ENCODE measurements at regions not wholly inside any gene's neighbourhood (a gene's known extent, or its start where the extent isn't known, plus 50 kb on each side); places are given as distances from the start of the nearest gene placed in this dataset.
"Not testable (repeated sequence)": the region's sequence is repeated elsewhere in the genome, so short reads cannot be mapped to it uniquely, and the experiment has no call there.

GRCh38 chr4:93888308-93888707 lies 59.8 kb downstream of the ATOH1 start:
- DNase-seq (ENCODE audit: low read depth in 4 of 4, low spot score in 2 of 4): no peak

GRCh38 chr4:93888768-93889167 lies 60.2 kb downstream of the ATOH1 start:
- no peak for DNase-seq (ENCODE audit: low read depth in 4 of 4, low spot score in 2 of 4)

DNA sequence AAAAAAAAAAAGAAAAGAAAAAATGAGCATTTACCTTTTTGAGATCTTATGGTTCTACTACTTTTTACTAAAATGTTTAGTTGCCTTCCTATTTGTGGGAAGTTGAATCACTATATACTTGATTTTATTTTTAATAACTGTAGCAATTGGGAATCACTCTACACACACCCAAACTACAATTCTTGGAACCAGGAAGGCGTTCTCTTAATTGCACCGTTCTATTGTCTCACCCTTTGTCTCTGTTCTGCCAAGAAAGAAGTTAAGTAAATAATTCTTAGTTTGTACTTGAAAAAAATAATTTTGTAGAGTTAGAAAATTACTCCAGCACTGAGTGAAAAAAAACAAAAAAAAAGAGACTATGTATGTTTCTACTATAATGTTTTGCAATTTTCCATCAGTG lies 62.7 kb downstream of the ATOH1 start:
- no peak for DNase-seq (ENCODE audit: low read depth in 4 of 4, low spot score in 2 of 4)

DNA sequence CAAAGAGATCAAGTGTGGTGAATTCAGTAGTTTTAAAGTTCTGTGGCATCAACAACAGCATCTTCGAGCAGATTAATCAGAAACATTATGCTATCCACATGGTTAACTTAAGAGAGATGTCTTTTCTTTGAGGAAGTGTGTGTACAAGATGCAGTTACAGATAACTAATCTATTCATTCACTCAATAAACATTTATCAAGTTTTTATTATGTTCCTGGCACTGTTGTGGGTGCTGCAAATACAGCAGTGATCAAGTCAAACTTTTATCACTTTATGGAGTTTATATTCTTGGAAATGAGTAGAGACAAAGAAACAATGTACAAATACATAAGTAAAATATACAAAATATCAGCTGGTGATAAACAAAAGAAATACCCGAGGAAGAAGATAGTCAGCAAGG lies 66.4 kb downstream of the ATOH1 start:
- no peak for DNase-seq (ENCODE audit: low read depth in 4 of 4, low spot score in 2 of 4)

GRCh38 chr4:93896516-93896915 lies 68.0 kb downstream of the ATOH1 start:
- DNase-seq (ENCODE audit: low read depth in 4 of 4, low spot score in 2 of 4): no peak

DNA sequence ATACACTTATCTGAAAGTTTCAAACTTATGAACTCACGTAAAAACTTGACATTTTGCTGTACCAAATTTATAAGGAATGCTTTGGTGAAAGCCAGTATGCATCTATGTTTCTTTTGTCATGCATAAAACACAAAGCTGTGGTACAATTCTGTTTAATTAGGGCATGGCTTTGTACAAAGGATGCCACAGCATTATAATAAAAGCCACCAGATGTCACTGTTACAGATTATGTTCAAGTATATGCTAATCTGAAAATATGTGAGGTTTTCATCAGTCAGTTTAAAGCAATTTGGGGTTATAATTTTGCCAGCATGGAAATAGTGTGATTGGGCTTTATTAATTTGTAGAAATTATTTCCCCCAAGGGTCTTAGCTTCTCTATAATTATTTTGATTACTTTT lies 69.0 kb downstream of the ATOH1 start:
- no peak for DNase-seq (ENCODE audit: low read depth in 4 of 4, low spot score in 2 of 4)

DNA sequence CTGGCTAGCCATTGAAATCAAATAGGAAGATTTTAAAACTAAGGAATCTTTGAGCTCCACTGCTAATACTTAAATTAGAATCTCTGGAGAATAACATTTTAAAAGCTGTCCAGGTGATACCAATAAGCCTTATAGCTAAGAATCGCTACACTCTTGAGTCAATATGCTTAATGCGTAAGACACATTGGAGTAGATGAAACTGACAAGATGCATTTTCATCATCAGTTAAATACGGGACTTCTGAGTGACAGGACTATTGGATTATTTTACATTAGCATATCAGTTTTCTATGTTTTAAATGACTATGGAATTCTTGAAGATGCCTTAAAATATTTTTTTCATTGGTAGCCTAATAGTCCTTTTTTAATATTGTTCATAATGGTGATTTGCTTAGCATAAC lies 80.2 kb downstream of the ATOH1 start:
- DNase-seq (ENCODE audit: low read depth in 4 of 4, low spot score in 2 of 4): no peak

DNA sequence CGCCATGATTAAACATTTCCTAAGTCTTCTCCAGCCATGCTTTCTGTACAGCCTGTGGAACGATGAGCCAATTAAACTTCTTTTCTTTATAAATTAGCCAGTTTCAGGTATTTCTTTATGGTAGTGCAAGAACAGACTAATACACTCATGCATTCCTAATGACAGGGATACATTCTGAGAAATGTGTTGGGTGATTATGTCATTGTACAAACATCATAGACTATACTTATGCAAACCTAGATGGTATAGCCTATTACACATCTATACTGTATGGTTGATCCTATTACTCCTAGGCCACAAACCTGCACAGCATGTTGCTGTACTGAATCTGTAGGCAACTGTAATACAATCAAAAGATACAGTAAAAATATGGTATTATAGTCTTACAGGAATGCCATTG lies 83.1 kb downstream of the ATOH1 start:
- DNase-seq (ENCODE audit: low read depth in 4 of 4, low spot score in 2 of 4): no peak

GRCh38 chr4:93912146-93912545 lies 83.6 kb downstream of the ATOH1 start:
- DNase-seq (ENCODE audit: low read depth in 4 of 4, low spot score in 2 of 4): no peak

- no peak for DNase-seq (ENCODE audit: low read depth in 4 of 4, low spot score in 2 of 4)
Measured at GRCh38 chr4:93918856-93919255, 90.3 kb downstream of the ATOH1 start.

DNA sequence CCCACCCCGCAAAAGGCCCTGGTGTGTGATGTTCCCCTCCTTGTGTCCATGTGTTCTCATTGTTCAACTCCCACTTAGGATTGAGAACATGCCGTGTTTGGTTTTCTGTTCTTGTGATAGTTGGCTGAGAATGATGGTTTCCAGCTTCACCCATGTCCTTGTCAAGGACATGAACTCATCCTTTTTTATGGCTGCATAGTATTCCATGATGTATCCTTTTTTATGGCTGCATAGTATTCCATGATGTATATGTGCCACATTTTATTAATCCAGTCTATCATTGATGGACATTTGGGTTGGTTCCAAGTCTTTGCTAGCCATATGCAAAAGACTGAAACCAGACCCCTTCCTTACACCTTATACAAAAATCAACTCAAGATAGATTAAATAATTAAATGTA lies 95.0 kb downstream of the ATOH1 start:
- DNase-seq (ENCODE audit: low read depth in 4 of 4, low spot score in 2 of 4): not testable (repeated sequence)

GRCh38 chr4:93947286-93947685 lies 118.7 kb downstream of the ATOH1 start:
- DNase-seq (ENCODE audit: low read depth in 4 of 4, low spot score in 2 of 4): no peak

DNA sequence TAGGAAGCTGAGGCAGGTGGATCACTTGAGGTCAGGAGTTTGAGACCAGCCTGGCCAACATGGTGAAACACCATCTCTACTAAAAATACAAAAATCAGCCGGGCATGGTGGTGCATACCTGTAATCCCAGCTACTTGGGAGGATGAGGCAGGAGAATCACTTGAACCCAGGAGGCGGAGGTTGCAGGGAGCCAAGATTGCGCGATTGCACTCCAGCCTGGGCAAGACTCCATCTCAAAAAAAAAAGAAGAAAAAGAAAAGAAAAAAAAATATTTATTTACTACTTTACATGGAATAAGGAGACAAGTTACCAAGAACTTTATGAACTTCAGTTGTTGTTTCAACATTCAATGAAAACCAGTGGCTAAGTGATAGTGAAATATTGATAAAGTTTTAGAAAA lies 121.7 kb downstream of the ATOH1 start:
- DNase-seq (ENCODE audit: low read depth in 4 of 4, low spot score in 2 of 4): not testable (repeated sequence)

- DNase-seq (ENCODE audit: low read depth in 4 of 4, low spot score in 2 of 4): no peak
Measured at GRCh38 chr4:93957186-93957585, 128.6 kb downstream of the ATOH1 start.

GRCh38 chr4:93960450-93960849 lies 131.9 kb downstream of the ATOH1 start:
- DNase-seq (ENCODE audit: low read depth in 4 of 4, low spot score in 2 of 4): no peak

DNA sequence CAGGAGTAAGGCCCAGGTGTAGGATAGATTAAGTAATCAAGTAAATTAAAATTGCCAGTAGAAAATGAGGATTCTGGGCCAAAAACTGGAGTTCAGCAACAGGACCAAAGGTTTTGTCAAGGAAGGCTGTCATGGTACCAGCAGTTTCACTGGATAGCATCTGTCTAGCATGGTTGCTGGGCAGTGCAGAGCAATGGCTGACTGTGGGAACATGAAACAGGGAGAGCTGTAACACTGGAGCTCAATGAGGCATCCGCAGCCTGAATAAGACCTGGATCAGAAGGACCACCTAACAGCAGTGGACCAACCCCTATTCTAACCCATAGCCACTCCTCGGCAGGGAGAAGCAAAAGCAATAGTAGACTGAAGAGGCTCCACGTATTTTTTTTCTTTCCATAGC lies 132.4 kb downstream of the ATOH1 start:
- DNase-seq (ENCODE audit: low read depth in 4 of 4, low spot score in 2 of 4): no peak

GRCh38 chr4:93981594-93981993 lies 153.0 kb downstream of the ATOH1 start:
- DNase-seq (ENCODE audit: low read depth in 4 of 4, low spot score in 2 of 4): no peak

GRCh38 chr4:93982255-93982654 lies 153.7 kb downstream of the ATOH1 start:
- DNase-seq (ENCODE audit: low read depth in 4 of 4, low spot score in 2 of 4): no peak

GRCh38 chr4:93983140-93983539 lies 154.6 kb downstream of the ATOH1 start:
- DNase-seq (ENCODE audit: low read depth in 4 of 4, low spot score in 2 of 4): no peak

GRCh38 chr4:93994175-93994994 lies 165.8 kb downstream of the ATOH1 start:
- no peak for DNase-seq (ENCODE audit: low read depth in 4 of 4, low spot score in 2 of 4)

GRCh38 chr4:93996895-93997294 lies 168.3 kb downstream of the ATOH1 start:
- no peak for DNase-seq (ENCODE audit: low read depth in 4 of 4, low spot score in 2 of 4)

DNA sequence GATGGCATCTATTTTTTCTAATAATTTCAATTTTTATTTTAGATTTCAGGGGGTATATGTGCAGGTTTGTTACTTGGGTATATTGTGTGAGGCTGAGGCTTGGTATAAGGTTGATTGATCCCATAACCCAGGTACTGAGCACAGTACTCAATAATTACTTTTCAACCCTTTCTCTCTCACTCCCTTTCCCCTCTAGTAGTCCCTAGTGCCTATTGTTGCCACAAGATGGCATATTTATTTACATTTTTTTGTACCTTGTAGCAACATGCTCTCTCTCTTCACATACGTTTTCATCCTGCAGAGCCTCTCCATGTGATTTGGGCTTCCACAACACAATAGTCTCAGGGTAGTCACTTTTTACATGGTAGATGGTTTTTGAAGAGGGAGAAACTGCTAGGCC lies 172.0 kb downstream of the ATOH1 start:
- DNase-seq (ENCODE audit: low read depth in 4 of 4, low spot score in 2 of 4): no peak

- DNase-seq (ENCODE audit: low read depth in 4 of 4, low spot score in 2 of 4): no peak
Measured at GRCh38 chr4:94006932-94007331, 178.4 kb downstream of the ATOH1 start.

Measured in left renal cortex interstitium (tissue), 4 donors.